Uterus (tissue), 3 donors: ENCODE measurements at regions not wholly inside any gene's neighbourhood (a gene's known extent, or its start where the extent isn't known, plus 50 kb on each side); places are given as distances from the start of the nearest gene placed in this dataset.

Experiments
- DNase-seq, 2 donors: peaks; one replicate each; pipeline ENCODE4 v3.0.0-alpha.2; 2019 to 2020
- H3K27ac ChIP-seq, 2 donors: fragments of 200-600 bp; sonication (generic); 1 replicate in 1 of 2; 2 replicates in 1 of 2; pipeline ENCODE4 v1.5.1; 2016 to 2018
- H3K27me3 ChIP-seq, 2 donors: fragments of 200-600 bp; sonication (generic); one replicate each; pipeline ENCODE4 v1.5.1; 2018 to 2019; ENCODE audit warnings: control low read depth in 1 of 2
- H3K36me3 ChIP-seq, 2 donors: fragments of 200-600 bp; sonication (generic); one replicate each; pipeline ENCODE4 v1.5.1; 2019; ENCODE audit warnings: control low read depth in 1 of 2
- H3K4me1 ChIP-seq, 2 donors: fragments of 200-600 bp; sonication (generic); one replicate each; pipeline ENCODE4 v1.5.1; 2018 to 2019; ENCODE audit warnings: control low read depth in 1 of 2
- H3K4me3 ChIP-seq, 2 donors: fragments of 200-600 bp; sonication (generic); 1 replicate in 1 of 2; 2 replicates in 1 of 2; pipeline ENCODE4 v1.5.1; 2018 to 2019; ENCODE audit warnings: mild to moderate bottlenecking in 1 of 2
- H3K9me3 ChIP-seq, 2 donors: fragments of 200-600 bp; sonication (generic); one replicate each; pipeline ENCODE4 v1.5.1; 2019; ENCODE audit warnings: control low read depth in 1 of 2
- CTCF ChIP-seq, 4 experiments: fragments of 200-600 bp in 2 of 4; fragments of 450-650 bp in 2 of 4; sonication (generic) in 2 of 4; IDR thresholded peaks; one replicate each; pipeline ENCODE4 v1.5.1; 2016 to 2019; ENCODE audit warnings: antibody characterized with exemption in 4 of 4, mild to moderate bottlenecking in 2 of 4, moderate library complexity in 1 of 4
- POLR2A ChIP-seq, 2 donors: fragments of 450-650 bp; IDR thresholded peaks; one replicate each; pipeline ENCODE4 v1.6.1; 2016; ENCODE audit warnings: antibody characterized with exemption in 2 of 2, mild to moderate bottlenecking in 1 of 2, moderate library complexity in 1 of 2
- intact Hi-C: fragments of 100-400 bp; cut with DNase I; formaldehyde crosslinking; loops from one replicate; pipeline ENCODE4 v1.15.1; 2023; ENCODE audit warnings: low total_unique reads
- donor health status: DM: yes; HTN: yes; CAD: no.

- H3K27ac ChIP-seq: no peak overlapping the region
- H3K4me3 ChIP-seq: no peak overlapping the region
- intact Hi-C loops: no loop called here
Observed at GRCh38 chr7:49260538-49260937, 336.2 kb downstream of the CDC14C start.

GRCh38 chr7:49261928-49262327, 337.6 kb downstream of the CDC14C start:
- H3K27ac ChIP-seq: no peak overlapping the region
- DNase-seq: no peak
- no peaks in the 10 kb centered on the region for H3K9me3 ChIP-seq
- intact Hi-C loops: no loop called here
- H3K4me3 ChIP-seq: no peak overlapping the region
- H3K27me3 ChIP-seq: no peaks in the 10 kb centered on the region
- H3K4me1 ChIP-seq: no peaks in the 10 kb centered on the region
- H3K36me3 ChIP-seq: no peaks in the 10 kb centered on the region
- TF ChIP-seq CTCF (IDR thresholded peaks at IDR 0.05) (no peak), POLR2A (IDR thresholded peaks at IDR 0.05) (no peak)

More at GRCh38 chr7:49260538-49260937, 336.2 kb downstream of the CDC14C start:
- TF ChIP-seq POLR2A (IDR thresholded peaks at IDR 0.05) (no peak), CTCF (IDR thresholded peaks at IDR 0.05) (no peak)
- Histone ChIP-seq H3K4me1 (no peaks in the 10 kb centered on the region), H3K36me3 (no peaks in the 10 kb centered on the region), H3K27me3 (no peaks in the 10 kb centered on the region), H3K9me3 (no peaks in the 10 kb centered on the region)
- no peak for DNase-seq

- no peaks in the 10 kb centered on the region for H3K4me1 ChIP-seq
- intact Hi-C loops: no loop called here
- no peaks in the 10 kb centered on the region for H3K9me3 ChIP-seq
- no peaks in the 10 kb centered on the region for H3K27me3 ChIP-seq
- H3K36me3 ChIP-seq: no peaks in the 10 kb centered on the region
- no peak overlapping the region for H3K27ac ChIP-seq
- H3K4me3 ChIP-seq: no peak overlapping the region
- TF ChIP-seq CTCF (IDR thresholded peaks at IDR 0.05) (no peak), POLR2A (IDR thresholded peaks at IDR 0.05) (no peak)
- no peak for DNase-seq
Observed at GRCh38 chr7:49264530-49264929, 340.2 kb downstream of the CDC14C start.

- Histone ChIP-seq H3K9me3 (no peaks in the 10 kb centered on the region), H3K4me3 (no peak overlapping the region), H3K27me3 (no peaks in the 10 kb centered on the region), H3K36me3 (no peaks in the 10 kb centered on the region), H3K27ac (no peak overlapping the region), H3K4me1 (no peaks in the 10 kb centered on the region)
- intact Hi-C loops: no loop called here
- no peak for DNase-seq
- TF ChIP-seq POLR2A (IDR thresholded peaks at IDR 0.05) (no peak), CTCF (IDR thresholded peaks at IDR 0.05) (no peak)
Observed at GRCh38 chr7:49273897-49274296, 349.6 kb downstream of the CDC14C start.

- TF ChIP-seq CTCF (IDR thresholded peaks at IDR 0.05): no peak
- TF ChIP-seq POLR2A (IDR thresholded peaks at IDR 0.05): no peak
Observed at GRCh38 chr7:49279891-49280290, 355.5 kb downstream of the CDC14C start.

More at GRCh38 chr7:49279891-49280290, 355.5 kb downstream of the CDC14C start:
- Histone ChIP-seq H3K9me3 (no peaks in the 10 kb centered on the region), H3K4me1 (no peaks in the 10 kb centered on the region), H3K27me3 (no peaks in the 10 kb centered on the region), H3K4me3 (no peak overlapping the region), H3K27ac (no peak overlapping the region), H3K36me3 (no peaks in the 10 kb centered on the region)
- no peak for DNase-seq
- intact Hi-C loops: no loop called here
